Limb (tissue), 2 donors: ENCODE measurements at regions not wholly inside any gene's neighbourhood (a gene's known extent, or its start where the extent isn't known, plus 50 kb on each side); places are given as distances from the start of the nearest gene placed in this dataset.
A peak's percentile ranks its signal among the peaks of the same experiment; 100 is the strongest.

ENCODE experiments used
- DNase-seq, 2 donors: peaks; one replicate each; pipeline ENCODE4 v3.0.0-alpha.2; 2016; ENCODE audit errors: extremely low spot score in 2 of 2

- DNase-seq, result peak in 1 of 2 donors; percentile 38
These were observed 455.0 kb upstream of the GJE1 start for GRCh38 chr6:141677598-141678211.

- peak in 1 of 2 donors; percentile 20 for DNase-seq
These were observed 456.8 kb upstream of the GJE1 start for GRCh38 chr6:141675957-141676356.

- DNase-seq, result no peak
These were observed 463.6 kb upstream of the GJE1 start for GRCh38 chr6:141669141-141669540.

GRCh38 chr6:141667580-141668309 lies 465.0 kb upstream of the GJE1 start:
- DNase-seq, result no peak

- DNase-seq, result no peak
These were observed 466.5 kb upstream of the GJE1 start for GRCh38 chr6:141666187-141666586.

- no peak for DNase-seq
These were observed 468.0 kb upstream of the GJE1 start for GRCh38 chr6:141664744-141665143.

GRCh38 chr6:141659582-141659981 lies 473.1 kb upstream of the GJE1 start:
- DNase-seq, result no peak

- DNase-seq, result no peak
These were observed 474.0 kb upstream of the GJE1 start for GRCh38 chr6:141658696-141659095.

GRCh38 chr6:141657812-141658211 lies 474.9 kb upstream of the GJE1 start:
- DNase-seq, result no peak

GRCh38 chr6:141653590-141653989 lies 479.1 kb upstream of the GJE1 start:
- no peak for DNase-seq

- no peak for DNase-seq
These were observed 490.8 kb upstream of the GJE1 start for GRCh38 chr6:141641951-141642350.

- no peak for DNase-seq
These were observed 491.3 kb upstream of the GJE1 start for GRCh38 chr6:141641406-141641805.

- DNase-seq, result no peak
These were observed 497.1 kb upstream of the GJE1 start for GRCh38 chr6:141635621-141636020.

- DNase-seq, result no peak
These were observed 498.5 kb upstream of the GJE1 start for GRCh38 chr6:141634269-141634668.

GRCh38 chr6:141624301-141624700 lies 508.4 kb upstream of the GJE1 start:
- no peak for DNase-seq

GRCh38 chr6:141618180-141618581 lies 514.5 kb upstream of the GJE1 start:
- DNase-seq, result no peak

GRCh38 chr6:141610741-141611140 lies 522.0 kb upstream of the GJE1 start:
- DNase-seq, result no peak

GRCh38 chr6:141607956-141608355 lies 524.8 kb upstream of the GJE1 start:
- DNase-seq, result no peak

- no peak for DNase-seq
These were observed 534.2 kb upstream of the GJE1 start for GRCh38 chr6:141598487-141598886.

- no peak for DNase-seq
These were observed 537.9 kb upstream of the GJE1 start for GRCh38 chr6:141594874-141595273.

- no peak for DNase-seq
These were observed 539.4 kb upstream of the GJE1 start for GRCh38 chr6:141593311-141593710.

GRCh38 chr6:141587482-141588266 lies 545.1 kb upstream of the GJE1 start:
- DNase-seq, result no peak
